NOMO-1 treated with DMSO at 0.1 percent for 48 hours (cell line): ENCODE measurements at regions not wholly inside any gene's neighbourhood (a gene's known extent, or its start where the extent isn't known, plus 50 kb on each side); places are given as distances from the start of the nearest gene placed in this dataset.

Experiments used
- DNase-seq: peaks from one replicate; lab custom pipeline; 2025; ENCODE audit not compliant: unreplicated experiment; lab: John Stamatoyannopoulos, UW

GRCh38 chr20:11077226-11077625 lies 403.4 kb upstream of the JAG1 start:
- no peak for DNase-seq

- DNase-seq, result no peak
Observed at GRCh38 chr20:11080010-11080409, 406.2 kb upstream of the JAG1 start.

- no peak for DNase-seq
Observed at GRCh38 chr20:11080781-11081377, 407.1 kb upstream of the JAG1 start.

- no peak for DNase-seq
Observed at GRCh38 chr20:11083841-11084240, 410.0 kb upstream of the JAG1 start.

- no peak for DNase-seq
Observed at GRCh38 chr20:11084508-11084907, 410.7 kb upstream of the JAG1 start.

- no peak for DNase-seq
Observed at GRCh38 chr20:11086970-11087369, 413.2 kb upstream of the JAG1 start.

- no peak for DNase-seq
Observed at GRCh38 chr20:11090751-11091150, 417.0 kb upstream of the JAG1 start.

GRCh38 chr20:11091511-11091910 lies 417.7 kb upstream of the JAG1 start:
- no peak for DNase-seq

GRCh38 chr20:11092151-11092550 lies 418.4 kb upstream of the JAG1 start:
- DNase-seq, result no peak

- no peak for DNase-seq
Observed at GRCh38 chr20:11094196-11094595, 420.4 kb upstream of the JAG1 start.

- no peak for DNase-seq
Observed at GRCh38 chr20:11094711-11095110, 420.9 kb upstream of the JAG1 start.

GRCh38 chr20:11098888-11099287 lies 425.1 kb upstream of the JAG1 start:
- no peak for DNase-seq

GRCh38 chr20:11101243-11101642 lies 427.4 kb upstream of the JAG1 start:
- no peak for DNase-seq

GRCh38 chr20:11101696-11102095 lies 427.9 kb upstream of the JAG1 start:
- DNase-seq, result no peak

GRCh38 chr20:11103866-11104265 lies 430.1 kb upstream of the JAG1 start:
- DNase-seq, result no peak

GRCh38 chr20:11108102-11108810 lies 434.5 kb upstream of the JAG1 start:
- DNase-seq, result no peak

- DNase-seq, result no peak
Observed at GRCh38 chr20:11110535-11110934, 436.7 kb upstream of the JAG1 start.

GRCh38 chr20:11111191-11111590 lies 437.4 kb upstream of the JAG1 start:
- DNase-seq, result no peak

- DNase-seq, result no peak
Observed at GRCh38 chr20:11112832-11113231, 439.0 kb upstream of the JAG1 start.

GRCh38 chr20:11114382-11114781 lies 440.6 kb upstream of the JAG1 start:
- DNase-seq, result no peak

- no peak for DNase-seq
Observed at GRCh38 chr20:11117808-11118528, 444.2 kb upstream of the JAG1 start.

- DNase-seq, result no peak
Observed at GRCh38 chr20:11118802-11119380, 445.1 kb upstream of the JAG1 start.
